ENCODE measurements at regions not wholly inside any gene's neighbourhood (a gene's known extent, or its start where the extent isn't known, plus 50 kb on each side); places are given as distances from the start of the nearest gene placed in this dataset.
A peak's percentile ranks its signal among the peaks of the same experiment; 100 is the strongest.

- DNase-seq (ENCODE audit: extremely low read depth in 1 of 2, low read depth in 1 of 2) = peak; percentile 25 to 51
Observed at GRCh38 chr15:100703032-100703578, 100.7 kb downstream of the ASB7 start.

GRCh38 chr15:100703671-100704070, 101.3 kb downstream of the ASB7 start:
- no peak for DNase-seq (ENCODE audit: extremely low read depth in 1 of 2, low read depth in 1 of 2)

- no peak for DNase-seq (ENCODE audit: extremely low read depth in 1 of 2, low read depth in 1 of 2)
Observed at GRCh38 chr15:100704281-100705055, 102.1 kb downstream of the ASB7 start.

- DNase-seq (ENCODE audit: extremely low read depth in 1 of 2, low read depth in 1 of 2) = no peak
Observed at GRCh38 chr15:100705065-100705464, 102.7 kb downstream of the ASB7 start.

DNA sequence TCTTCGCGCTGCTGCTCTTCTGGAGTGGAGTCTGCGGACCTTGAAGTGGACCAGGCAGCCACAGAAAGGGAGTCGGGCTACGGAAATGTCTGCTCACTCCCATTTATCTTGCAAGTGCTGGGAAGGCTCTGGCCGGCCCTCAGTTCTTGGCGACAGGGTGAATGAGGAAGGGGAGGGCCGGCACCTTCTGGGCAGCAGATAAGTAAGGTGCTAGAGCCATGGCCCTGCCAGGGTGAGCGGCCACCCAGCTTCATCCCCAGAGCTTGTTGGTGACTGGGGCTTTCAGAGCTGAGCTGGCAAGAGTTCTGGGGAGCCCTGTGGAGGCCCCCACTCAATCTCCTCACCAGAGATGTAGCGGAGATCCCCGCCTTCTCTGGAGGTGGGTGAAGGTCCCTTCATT, 103.5 kb downstream of the ASB7 start:
- no peak for DNase-seq (ENCODE audit: extremely low read depth in 1 of 2, low read depth in 1 of 2)

DNA sequence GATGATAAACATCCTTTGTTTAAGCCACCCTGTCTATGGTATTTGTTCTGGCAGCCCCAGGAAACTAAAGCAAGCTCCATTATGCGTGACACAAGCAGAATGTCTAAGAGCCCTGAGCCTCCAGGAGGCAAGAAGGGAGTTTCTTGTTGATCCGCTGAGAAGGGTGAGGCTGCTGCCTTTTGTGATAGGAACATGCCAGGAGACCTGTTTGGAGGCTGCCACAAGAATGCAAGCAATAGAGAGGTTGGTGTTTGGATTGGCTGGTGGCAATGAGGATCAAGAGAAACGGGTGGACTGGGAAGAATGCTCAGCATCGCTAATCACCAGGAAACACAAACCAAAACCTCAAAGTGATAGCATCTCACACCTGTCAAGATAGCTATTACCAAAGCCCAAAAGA, 104.8 kb downstream of the ASB7 start:
- no peak for DNase-seq (ENCODE audit: extremely low read depth in 1 of 2, low read depth in 1 of 2)

DNA sequence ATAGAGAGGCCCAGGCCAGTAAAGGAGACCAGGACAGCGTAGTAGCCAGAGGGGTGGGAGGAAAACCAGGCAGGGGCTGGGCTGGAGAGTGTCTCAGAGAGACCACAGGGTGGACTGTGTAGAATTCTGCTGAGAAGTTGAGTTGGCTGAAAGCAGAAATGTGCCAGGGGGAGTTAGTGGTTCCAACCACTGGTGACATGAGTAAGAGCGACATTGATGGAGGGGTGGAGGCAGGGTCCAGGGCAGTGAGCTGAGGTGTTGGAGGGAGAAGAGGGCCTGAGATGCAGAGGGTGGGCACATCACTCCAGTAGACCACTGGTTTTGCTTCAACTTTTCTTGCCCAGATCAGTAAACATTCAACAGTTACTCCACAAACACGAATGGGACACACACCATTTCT, 106.5 kb downstream of the ASB7 start:
- DNase-seq (ENCODE audit: extremely low read depth in 1 of 2, low read depth in 1 of 2) = no peak

- no peak for DNase-seq (ENCODE audit: extremely low read depth in 1 of 2, low read depth in 1 of 2)
Observed at GRCh38 chr15:100710222-100710621, 107.8 kb downstream of the ASB7 start.

DNA sequence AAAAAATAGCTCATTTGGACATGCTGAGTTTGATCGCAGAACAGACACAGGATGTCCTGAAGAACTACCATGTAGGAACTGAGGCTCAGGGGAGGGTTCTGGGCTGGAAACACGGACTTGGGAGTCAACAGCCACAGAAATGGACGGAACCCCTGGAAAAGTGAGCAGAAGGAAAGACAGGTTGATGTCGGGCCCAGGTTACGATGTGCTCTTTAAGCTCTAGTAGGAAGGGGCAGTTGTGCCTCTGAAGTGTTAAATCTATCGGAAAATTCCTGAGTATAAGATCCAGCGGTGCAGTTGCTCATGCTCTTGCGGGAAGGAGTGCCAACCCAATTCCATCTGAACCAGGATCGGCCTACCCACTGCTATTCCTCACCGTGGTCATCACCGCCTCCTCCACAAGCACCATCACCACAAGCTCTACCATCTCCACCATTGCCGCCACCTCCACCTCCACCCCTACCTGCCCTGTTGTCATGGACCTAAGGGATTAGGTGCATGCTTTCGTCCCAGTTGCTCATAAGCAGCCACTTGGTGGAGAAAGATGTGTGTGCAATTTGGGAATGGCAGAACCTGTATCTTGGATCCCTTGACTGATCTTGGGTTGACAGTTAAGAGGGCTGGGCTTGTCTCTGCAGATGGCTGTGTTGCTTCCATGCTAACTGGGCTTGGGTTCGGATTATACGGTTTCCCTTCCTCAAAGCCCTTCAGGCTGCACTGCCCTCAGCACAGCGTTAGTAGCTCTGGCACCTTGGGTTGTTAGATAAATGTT, 108.5 kb downstream of the ASB7 start:
- DNase-seq (ENCODE audit: extremely low read depth in 1 of 2, low read depth in 1 of 2) = no peak

DNA sequence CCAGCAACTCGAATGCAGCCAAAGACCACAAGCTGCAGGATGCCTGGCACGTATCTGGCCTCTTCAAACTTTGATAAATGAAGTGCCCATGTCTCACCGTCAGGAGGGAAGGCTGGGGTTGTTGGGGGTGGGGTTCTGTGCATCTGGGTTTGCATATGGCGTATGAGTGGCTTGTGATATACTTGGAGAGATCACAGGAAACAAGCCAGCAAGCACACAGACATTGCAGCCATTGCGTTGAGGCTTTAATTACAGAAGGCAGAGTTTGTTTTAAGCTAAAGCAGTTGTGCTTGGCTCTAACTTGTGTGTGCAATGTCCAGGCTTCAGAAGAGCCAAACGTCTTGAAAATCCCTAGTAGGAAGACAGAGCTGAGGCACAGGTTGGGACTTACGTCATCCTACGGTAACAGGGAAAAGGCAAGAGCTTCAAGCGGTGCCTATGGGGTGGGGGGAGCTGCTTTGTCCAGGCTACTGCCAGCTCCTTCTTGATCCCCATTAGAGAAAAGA, 109.2 kb downstream of the ASB7 start:
- DNase-seq (ENCODE audit: extremely low read depth in 1 of 2, low read depth in 1 of 2) = no peak

DNA sequence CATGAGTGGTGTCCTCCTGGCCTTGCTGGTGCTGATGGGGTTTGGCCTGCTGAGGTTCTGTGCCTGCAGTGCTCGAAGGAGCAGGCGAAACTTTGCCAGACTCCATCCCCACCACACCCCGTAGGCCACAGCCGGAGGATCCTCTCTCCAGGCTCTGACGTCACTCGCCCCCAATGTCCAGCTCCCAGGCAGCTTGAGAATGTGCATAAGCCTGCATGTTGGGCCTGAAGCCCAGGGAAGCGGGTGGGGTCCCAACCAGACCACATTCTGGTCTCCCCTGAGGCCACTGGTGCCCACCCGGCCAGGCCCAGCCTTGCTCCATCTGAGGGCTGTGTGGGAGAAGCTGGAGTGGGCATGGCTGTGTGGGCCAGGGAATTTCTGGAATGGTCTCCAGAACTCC, 109.8 kb downstream of the ASB7 start:
- no peak for DNase-seq (ENCODE audit: extremely low read depth in 1 of 2, low read depth in 1 of 2)

DNA sequence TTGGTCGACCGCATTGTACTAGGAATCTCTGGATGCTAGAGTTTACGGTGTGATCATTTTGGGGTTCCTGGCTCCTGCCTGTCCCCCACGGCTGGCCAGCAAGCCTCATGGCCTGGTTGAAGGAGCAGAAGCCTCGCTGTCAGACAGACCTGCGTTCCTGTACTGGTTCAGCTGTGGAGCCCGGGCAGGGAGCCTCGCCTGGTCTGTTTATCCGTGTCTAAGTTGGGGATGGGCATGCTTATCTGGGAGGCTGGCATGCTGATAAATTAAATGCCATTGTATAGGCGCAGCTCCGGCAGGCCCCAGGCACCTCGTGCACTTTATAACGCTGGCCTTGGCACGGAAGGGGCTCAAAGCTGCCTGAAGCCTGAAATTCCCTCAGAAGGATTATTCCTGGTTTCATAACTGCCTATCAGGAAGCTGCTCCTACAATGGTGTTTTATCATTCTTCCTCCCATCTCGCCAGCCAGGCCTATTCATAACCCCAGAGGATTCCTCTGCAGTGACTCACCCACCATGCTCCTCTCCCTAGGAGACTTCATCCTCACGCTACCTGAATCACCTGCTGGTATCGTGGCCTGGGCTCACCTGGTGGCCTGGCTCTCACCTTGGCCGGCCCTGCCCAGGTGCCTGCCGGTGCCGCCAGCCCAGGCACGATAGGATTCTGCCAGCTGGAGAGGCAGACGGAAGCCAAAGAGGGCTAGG, 110.9 kb downstream of the ASB7 start:
- no peak for DNase-seq (ENCODE audit: extremely low read depth in 1 of 2, low read depth in 1 of 2)

DNA sequence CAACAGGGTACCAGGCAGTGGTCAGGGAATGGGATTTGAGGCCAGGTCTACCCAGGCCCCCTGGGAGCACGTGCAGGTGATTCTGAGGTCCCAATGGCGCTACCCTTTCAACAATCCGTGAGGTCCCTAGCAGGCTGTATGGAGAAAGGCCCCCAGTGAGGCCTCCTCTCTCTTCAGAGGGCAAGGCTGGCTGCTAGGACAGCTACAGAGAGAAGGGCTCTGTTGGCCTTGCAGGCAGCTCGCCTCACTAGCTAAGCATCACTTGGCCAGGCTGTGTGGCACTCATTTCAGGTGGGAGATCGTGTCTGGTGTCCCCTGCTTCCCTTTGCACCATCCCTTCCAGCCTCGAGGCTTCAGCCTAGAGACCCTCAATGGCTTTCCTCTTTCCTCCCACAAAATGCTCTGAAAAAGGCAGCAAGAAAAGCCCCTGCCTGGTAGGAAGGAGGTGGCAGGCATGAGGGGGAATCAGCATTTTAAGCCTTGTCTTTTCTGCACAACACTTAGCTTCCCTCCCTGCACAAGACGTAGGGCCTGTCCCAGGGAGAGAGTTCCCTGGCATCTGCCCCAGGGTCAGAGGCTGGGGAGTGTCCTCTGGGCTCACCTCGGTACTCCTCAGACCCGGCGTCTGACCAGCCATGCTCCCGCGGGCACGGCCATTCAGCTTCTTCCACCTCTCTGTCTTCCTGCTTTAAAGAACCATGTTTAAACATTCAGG, 111.8 kb downstream of the ASB7 start:
- DNase-seq (ENCODE audit: extremely low read depth in 1 of 2, low read depth in 1 of 2) = no peak

DNA sequence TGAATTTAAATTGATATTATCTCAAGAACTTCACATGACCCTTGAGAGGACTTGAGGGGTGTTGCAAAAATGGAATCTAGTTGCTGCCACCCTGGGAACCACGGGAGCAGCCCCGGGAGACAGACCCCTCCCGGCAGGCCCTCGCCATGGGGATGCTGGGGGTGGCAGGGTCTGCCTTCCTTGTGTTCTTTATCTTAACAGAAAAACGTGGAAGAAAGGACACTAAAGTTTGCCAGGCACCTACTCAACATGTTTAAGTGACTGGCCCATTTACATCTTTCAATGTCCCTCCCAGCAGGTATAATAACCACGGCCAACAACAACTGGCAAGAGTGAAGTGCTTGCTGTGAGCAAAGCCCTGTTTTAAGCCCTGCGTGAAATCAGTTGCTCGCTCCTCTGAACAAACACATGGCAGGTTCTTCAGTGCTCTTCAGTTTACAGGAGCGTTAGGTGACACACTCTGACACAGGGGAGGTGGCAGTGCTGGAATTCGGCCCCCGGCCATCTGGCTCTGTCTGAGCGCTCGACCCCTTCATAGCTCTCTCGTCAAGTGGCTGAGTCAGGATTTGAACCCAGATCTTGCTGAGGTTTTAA, 112.5 kb downstream of the ASB7 start:
- no peak for DNase-seq (ENCODE audit: extremely low read depth in 1 of 2, low read depth in 1 of 2)

DNA sequence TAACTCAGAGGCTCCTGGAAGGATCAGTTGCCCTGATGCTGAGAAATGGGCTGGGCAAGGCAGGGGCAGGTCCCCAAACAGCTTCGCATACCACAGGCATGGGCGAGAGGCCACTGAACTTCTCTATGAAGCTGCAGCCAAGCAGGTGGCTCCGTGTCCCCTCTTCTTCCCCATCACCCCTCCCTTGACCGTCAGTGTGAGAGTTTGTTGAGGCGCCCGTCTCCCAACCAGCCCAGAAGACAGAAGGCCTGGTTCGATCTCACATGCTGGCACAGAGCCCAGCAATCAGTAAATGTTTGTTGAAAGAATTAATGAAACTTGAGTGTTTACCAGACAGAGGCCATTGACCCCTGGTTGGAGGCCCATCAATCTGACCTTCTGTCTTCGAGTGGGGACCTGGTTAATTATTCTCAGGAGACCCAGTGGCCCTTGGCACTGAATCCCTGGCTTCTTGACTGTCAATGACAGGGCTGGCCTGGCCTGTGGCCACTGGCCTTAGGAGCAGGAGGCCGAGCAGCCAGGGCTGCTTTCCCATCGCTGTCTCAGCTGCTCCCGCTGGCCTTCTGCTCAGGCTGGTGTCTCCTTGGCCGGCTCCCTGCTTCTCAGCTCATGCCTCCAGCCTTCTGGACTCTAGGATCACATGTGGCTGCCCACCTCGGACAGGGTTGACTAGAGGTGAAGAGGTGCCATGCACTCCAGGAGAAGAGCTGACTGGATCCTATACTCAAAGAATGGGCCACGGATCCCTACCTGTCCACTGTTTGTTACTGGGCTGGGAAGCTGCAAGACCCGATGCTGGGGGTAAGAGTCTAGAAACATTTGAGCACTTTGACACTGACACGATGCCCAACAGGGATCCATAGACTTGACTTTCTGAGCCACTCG, 113.4 kb downstream of the ASB7 start:
- no peak for DNase-seq (ENCODE audit: extremely low read depth in 1 of 2, low read depth in 1 of 2)

- no peak for DNase-seq (ENCODE audit: extremely low read depth in 1 of 2, low read depth in 1 of 2)
Observed at GRCh38 chr15:100716456-100717085, 114.2 kb downstream of the ASB7 start.

- DNase-seq (ENCODE audit: extremely low read depth in 1 of 2, low read depth in 1 of 2) = no peak
Observed at GRCh38 chr15:100717596-100717995, 115.2 kb downstream of the ASB7 start.

DNA sequence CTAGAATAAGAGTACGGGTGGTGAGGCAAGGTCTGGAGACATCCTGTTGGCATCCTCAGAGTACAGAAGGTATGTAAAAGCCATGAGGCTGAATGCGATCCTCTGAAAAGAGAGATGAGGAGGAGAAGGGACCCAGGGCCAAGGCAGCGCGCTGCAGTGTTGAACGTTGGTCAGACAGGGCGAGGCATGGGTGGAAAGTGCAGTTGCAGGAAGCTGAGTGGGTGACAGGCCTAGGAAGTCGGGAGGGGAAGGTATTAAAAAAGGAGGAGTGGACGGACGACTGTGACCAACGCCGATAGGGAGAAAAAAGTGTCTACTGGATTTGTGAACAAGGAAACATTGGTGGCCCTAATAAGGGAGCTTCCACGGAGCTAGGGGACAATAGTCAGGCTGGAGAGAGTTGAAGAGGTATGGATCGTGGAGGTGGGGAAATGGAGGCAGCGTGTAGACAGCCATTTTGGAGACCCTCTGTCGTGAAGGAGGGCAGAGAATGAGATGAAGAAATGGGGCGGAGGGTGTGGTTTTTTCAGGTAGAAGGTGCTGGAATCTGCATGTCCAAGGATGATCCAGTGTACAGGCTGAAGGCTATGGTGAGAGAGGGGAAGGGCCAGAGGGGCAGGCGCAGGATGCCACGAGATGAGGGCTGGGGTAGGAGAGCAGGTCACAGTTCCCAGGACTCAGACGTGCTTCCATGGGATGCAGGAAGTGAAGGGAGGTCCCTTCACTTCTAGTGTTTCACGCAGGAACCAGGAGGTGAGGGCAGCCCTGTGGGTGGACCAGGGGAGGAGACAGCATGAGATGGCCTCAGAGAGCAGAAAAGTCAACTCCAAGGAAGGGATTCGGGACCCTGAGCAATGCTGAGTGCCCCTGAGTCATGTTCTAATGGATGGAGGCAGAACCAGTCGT, 115.9 kb downstream of the ASB7 start:
- DNase-seq (ENCODE audit: extremely low read depth in 1 of 2, low read depth in 1 of 2) = no peak
